ENCODE measurements at regions not wholly inside any gene's neighbourhood (a gene's known extent, or its start where the extent isn't known, plus 50 kb on each side); places are given as distances from the start of the nearest gene placed in this dataset.

DNA sequence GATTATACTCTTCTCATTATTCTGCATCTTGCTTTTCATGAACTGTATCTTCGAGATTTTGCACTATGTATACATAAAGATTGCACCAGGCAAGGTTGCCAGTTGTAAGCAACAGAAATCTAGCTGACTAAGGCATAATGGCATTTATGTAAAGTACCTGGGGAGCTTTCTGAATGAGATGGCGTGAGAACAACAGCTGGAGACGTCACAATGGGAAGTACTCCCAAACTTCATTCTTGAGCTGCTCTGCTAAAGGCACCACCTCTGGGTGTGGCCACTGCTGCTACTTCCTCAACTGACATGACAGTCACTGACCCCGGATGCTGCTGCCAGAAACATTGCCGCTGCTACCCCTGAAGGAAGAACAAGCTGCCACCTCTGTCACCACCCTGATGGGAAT lies 220.7 kb downstream of the NOVA1 start:
- Histone ChIP-seq H3K4me1 (ENCODE audit: control insufficient read depth, insufficient read depth, low read length) (no peaks in the 10 kb centered on the region), H3K4me3 (ENCODE audit: low read depth, low read length) (no peak overlapping the region), H3K36me3 (ENCODE audit: control insufficient read depth, insufficient read depth, low read length) (no peaks in the 10 kb centered on the region), H3K27me3 (ENCODE audit: control insufficient read depth, insufficient read depth, low read length) (no peaks in the 10 kb centered on the region), H3K9me3 (ENCODE audit: control insufficient read depth, insufficient read depth, low read length) (no peaks in the 10 kb centered on the region), H3K27ac (ENCODE audit: low read depth, low read length) (no peak overlapping the region)
- DNase-seq (ENCODE audit: low read depth in 4 of 6, low spot score in 6 of 6): no peak
- 64% methylated on average over 4 of the region's 5 CpGs for WGBS (ENCODE audit: insufficient coverage)

DNA sequence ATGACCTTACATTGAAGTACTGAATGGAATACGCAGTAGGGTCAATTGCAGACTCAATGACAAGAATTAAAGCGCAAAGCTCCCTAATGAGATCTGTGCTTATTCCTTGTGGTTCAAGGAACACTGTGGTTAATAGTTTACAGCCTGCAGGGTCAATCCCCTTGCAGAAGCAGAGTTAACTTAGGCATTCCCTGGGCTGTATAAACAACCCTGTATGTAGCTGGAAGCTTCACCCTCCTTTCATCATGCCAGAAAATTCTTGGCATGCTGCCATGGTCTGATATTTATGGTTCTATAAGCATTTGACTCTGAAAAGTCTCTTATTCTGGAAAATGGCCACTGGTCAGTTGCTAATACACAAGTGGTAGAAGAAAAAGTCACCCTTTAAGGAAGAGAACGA lies 227.7 kb downstream of the NOVA1 start:
- Histone ChIP-seq H3K27ac (ENCODE audit: low read depth, low read length) (peak overlapping the region; percentile 16), H3K4me1 (ENCODE audit: control insufficient read depth, insufficient read depth, low read length) (no peaks in the 10 kb centered on the region), H3K4me3 (ENCODE audit: low read depth, low read length) (no peak overlapping the region), H3K9me3 (ENCODE audit: control insufficient read depth, insufficient read depth, low read length) (no peaks in the 10 kb centered on the region), H3K27me3 (ENCODE audit: control insufficient read depth, insufficient read depth, low read length) (no peaks in the 10 kb centered on the region), H3K36me3 (ENCODE audit: control insufficient read depth, insufficient read depth, low read length) (no peaks in the 10 kb centered on the region)
- peak in 4 of 6 donors; percentile 22 to 71 (median 50) for DNase-seq (ENCODE audit: low read depth in 4 of 6, low spot score in 6 of 6)
- WGBS (ENCODE audit: insufficient coverage): no CpG with 5 or more reads among the region's 3 CpGs

DNA sequence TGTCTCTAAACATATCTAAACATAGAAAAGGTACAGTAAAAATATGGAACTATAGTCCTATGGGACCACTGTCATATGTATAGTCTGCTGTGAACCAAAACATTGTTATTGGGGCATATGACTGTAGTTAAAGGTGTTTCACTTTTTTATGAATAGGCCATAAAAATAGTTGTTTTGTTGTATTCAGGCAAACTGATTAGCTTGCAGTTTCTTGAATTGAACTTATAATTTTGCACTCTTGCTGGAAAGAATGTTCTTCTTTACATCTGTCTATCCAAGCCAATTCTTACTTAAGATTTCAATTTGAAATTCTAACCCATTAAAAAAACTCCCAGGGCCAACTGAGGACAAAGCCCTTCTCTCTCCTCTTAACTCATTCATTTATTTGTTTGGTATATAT lies 234.1 kb downstream of the NOVA1 start:
- Histone ChIP-seq H3K4me3 (ENCODE audit: low read depth, low read length) (no peak overlapping the region), H3K9me3 (ENCODE audit: control insufficient read depth, insufficient read depth, low read length) (no peaks in the 10 kb centered on the region), H3K27ac (ENCODE audit: low read depth, low read length) (no peak overlapping the region), H3K27me3 (ENCODE audit: control insufficient read depth, insufficient read depth, low read length) (no peaks in the 10 kb centered on the region), H3K36me3 (ENCODE audit: control insufficient read depth, insufficient read depth, low read length) (no peaks in the 10 kb centered on the region), H3K4me1 (ENCODE audit: control insufficient read depth, insufficient read depth, low read length) (no peaks in the 10 kb centered on the region)
- DNase-seq (ENCODE audit: low read depth in 4 of 6, low spot score in 6 of 6): no peak

DNA sequence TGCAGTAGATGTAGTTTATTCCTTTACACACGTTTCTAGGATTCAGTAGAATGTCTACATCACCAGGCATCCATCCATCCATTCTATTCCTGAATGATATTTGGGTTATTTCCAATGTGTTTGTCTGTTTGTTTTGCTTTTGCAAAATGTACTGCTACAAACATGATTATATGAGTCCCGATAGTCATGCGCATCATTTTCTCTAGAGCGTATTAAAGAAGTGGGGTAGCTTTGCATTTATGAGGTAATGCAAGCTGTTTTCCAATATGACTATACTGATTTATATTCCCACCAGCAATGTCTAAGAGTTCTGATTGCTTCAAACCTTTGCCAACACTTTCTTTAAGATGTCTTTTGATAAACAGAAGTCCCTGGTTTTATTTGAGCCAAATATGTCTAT lies 253.2 kb downstream of the NOVA1 start:
- no CpG with 5 or more reads among the region's 4 CpGs for WGBS (ENCODE audit: insufficient coverage)

DNA sequence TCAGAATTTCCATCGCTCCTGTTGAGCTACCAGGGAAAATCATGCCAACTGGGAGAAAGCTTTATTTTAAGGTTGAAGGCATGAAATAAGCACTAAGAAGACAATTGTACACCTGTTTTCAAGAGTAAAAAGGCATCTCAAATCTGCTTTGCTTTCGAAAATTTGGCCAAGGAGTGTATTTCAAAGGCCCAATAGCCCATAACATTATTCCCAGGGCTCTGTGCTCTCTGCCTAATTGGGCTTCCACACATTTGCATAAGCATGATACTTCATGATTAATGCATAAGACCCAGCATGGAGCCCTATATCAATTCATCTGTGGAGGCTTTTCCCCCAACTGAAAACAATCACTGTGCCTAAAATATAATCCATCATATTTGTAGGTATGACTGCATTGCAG lies 258.5 kb downstream of the NOVA1 start:
- H3K4me1 ChIP-seq (ENCODE audit: control insufficient read depth, insufficient read depth, low read length): no peaks in the 10 kb centered on the region
- peak overlapping the region; percentile 8 for H3K27ac ChIP-seq (ENCODE audit: low read depth, low read length)
- no peak overlapping the region for H3K4me3 ChIP-seq (ENCODE audit: low read depth, low read length)
- 27% methylated on average over 2 of the region's 2 CpGs for WGBS (ENCODE audit: insufficient coverage)
- no peaks in the 10 kb centered on the region for H3K36me3 ChIP-seq (ENCODE audit: control insufficient read depth, insufficient read depth, low read length)
- H3K9me3 ChIP-seq (ENCODE audit: control insufficient read depth, insufficient read depth, low read length): no peaks in the 10 kb centered on the region
- peak in 3 of 6 donors; percentile 14 to 90 (median 65) for DNase-seq (ENCODE audit: low read depth in 4 of 6, low spot score in 6 of 6)
- H3K27me3 ChIP-seq (ENCODE audit: control insufficient read depth, insufficient read depth, low read length): no peaks in the 10 kb centered on the region

More for the DNA sequence above, 253.2 kb downstream of the NOVA1 start:
- H3K27ac ChIP-seq (ENCODE audit: low read depth, low read length): no peak overlapping the region
- no peaks in the 10 kb centered on the region for H3K4me1 ChIP-seq (ENCODE audit: control insufficient read depth, insufficient read depth, low read length)
- no peaks in the 10 kb centered on the region for H3K36me3 ChIP-seq (ENCODE audit: control insufficient read depth, insufficient read depth, low read length)
- no peak overlapping the region for H3K4me3 ChIP-seq (ENCODE audit: low read depth, low read length)
- H3K9me3 ChIP-seq (ENCODE audit: control insufficient read depth, insufficient read depth, low read length): no peaks in the 10 kb centered on the region
- no peaks in the 10 kb centered on the region for H3K27me3 ChIP-seq (ENCODE audit: control insufficient read depth, insufficient read depth, low read length)
- peak in 2 of 6 donors; percentile 30 to 42 for DNase-seq (ENCODE audit: low read depth in 4 of 6, low spot score in 6 of 6)

DNA sequence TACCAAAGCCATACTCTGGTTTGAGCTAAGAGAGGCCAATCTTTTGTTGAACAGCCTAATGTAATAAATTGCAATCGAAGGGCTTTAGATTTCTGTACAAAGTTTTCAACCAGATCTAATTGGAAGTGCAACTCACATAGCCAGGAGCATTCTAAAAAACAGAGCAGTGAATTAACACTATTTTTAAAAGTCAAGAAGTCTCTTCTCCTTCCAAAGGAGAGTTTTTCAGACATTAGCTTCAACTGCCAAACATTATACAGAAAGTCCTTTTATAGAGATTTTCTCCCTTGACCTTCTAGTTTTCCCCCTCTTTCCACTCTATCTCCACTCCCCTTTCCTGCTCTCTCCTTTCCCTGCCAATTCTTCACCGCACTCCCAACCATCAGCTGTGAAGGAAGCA lies 259.6 kb downstream of the NOVA1 start:
- peak overlapping the region; percentile 8 for H3K27ac ChIP-seq (ENCODE audit: low read depth, low read length)
- no peaks in the 10 kb centered on the region for H3K27me3 ChIP-seq (ENCODE audit: control insufficient read depth, insufficient read depth, low read length)
- H3K4me3 ChIP-seq (ENCODE audit: low read depth, low read length): no peak overlapping the region
- no peaks in the 10 kb centered on the region for H3K36me3 ChIP-seq (ENCODE audit: control insufficient read depth, insufficient read depth, low read length)
- no peaks in the 10 kb centered on the region for H3K4me1 ChIP-seq (ENCODE audit: control insufficient read depth, insufficient read depth, low read length)
- WGBS (ENCODE audit: insufficient coverage): no CpG with 5 or more reads among the region's 2 CpGs
- no peaks in the 10 kb centered on the region for H3K9me3 ChIP-seq (ENCODE audit: control insufficient read depth, insufficient read depth, low read length)
- peak in 3 of 6 donors; percentile 25 to 61 (median 58) for DNase-seq (ENCODE audit: low read depth in 4 of 6, low spot score in 6 of 6)

DNA sequence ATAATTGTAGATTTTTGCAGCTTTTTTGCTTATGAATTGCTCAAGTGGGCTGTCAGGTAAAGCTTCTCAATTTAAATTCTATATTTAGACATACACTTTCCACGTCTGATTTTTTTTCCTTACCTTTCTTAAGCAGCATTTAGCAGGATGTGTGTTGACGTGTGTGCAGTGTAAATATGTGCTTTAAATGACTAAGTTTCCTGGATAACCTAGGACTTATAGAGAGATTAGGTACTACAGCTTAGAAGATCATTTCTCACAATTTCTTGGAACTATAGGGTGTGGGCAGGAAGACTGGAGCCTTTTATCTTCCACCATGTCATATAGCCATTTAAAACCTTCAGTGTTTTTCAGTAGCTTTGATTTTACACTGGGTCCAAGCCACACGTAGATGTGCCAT lies 263.5 kb downstream of the NOVA1 start:
- no peaks in the 10 kb centered on the region for H3K9me3 ChIP-seq (ENCODE audit: control insufficient read depth, insufficient read depth, low read length)
- no peaks in the 10 kb centered on the region for H3K4me1 ChIP-seq (ENCODE audit: control insufficient read depth, insufficient read depth, low read length)
- H3K4me3 ChIP-seq (ENCODE audit: low read depth, low read length): no peak overlapping the region
- no peaks in the 10 kb centered on the region for H3K27me3 ChIP-seq (ENCODE audit: control insufficient read depth, insufficient read depth, low read length)
- no peak for DNase-seq (ENCODE audit: low read depth in 4 of 6, low spot score in 6 of 6)
- H3K36me3 ChIP-seq (ENCODE audit: control insufficient read depth, insufficient read depth, low read length): no peaks in the 10 kb centered on the region
- no peak overlapping the region for H3K27ac ChIP-seq (ENCODE audit: low read depth, low read length)
- WGBS (ENCODE audit: insufficient coverage): no CpG with 5 or more reads among the region's 3 CpGs

DNA sequence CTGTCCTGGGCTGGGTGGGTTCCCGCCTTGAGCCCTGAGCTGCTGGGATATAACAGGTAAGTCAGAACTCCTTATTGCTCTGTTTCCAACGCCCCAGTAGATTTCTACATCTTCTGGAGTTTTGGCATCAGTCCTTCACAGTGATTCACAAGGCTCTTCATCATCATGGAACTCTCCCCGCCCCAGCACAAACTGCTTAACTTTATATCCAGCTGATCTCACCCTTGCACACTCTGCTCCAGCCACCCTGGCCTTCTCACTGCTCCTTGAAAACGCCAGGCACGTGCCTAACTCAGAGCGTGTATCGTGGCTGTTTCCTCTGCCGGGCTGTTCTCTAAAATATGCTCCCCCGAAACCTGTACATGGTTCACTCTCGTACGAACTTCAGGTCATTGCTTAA lies 264.9 kb downstream of the NOVA1 start:
- Histone ChIP-seq H3K27me3 (ENCODE audit: control insufficient read depth, insufficient read depth, low read length) (no peaks in the 10 kb centered on the region), H3K27ac (ENCODE audit: low read depth, low read length) (no peak overlapping the region), H3K9me3 (ENCODE audit: control insufficient read depth, insufficient read depth, low read length) (no peaks in the 10 kb centered on the region), H3K36me3 (ENCODE audit: control insufficient read depth, insufficient read depth, low read length) (no peaks in the 10 kb centered on the region), H3K4me1 (ENCODE audit: control insufficient read depth, insufficient read depth, low read length) (no peaks in the 10 kb centered on the region), H3K4me3 (ENCODE audit: low read depth, low read length) (no peak overlapping the region)
- 95% methylated on average over 10 of the region's 11 CpGs for WGBS (ENCODE audit: insufficient coverage)
- no peak for DNase-seq (ENCODE audit: low read depth in 4 of 6, low spot score in 6 of 6)

DNA sequence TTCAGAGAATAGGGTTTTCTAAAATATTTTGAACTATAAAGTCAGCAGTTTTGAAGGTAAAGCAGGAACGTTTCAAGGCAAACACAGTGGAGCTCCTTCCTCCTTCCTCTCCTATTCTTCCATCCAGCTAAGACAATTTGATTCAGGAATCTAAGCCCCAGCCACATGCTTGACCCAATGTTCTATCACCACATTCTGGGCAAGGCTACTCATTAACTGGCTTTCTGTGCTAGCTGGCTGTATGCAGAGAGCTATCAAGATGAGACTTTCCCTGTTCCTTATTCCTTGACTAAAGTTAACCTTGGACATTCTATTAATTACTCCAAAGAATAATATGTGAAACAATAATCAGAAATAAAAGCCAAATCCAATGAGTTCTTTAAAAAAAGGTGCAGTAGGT lies 266.9 kb downstream of the NOVA1 start:
- DNase-seq (ENCODE audit: low read depth in 4 of 6, low spot score in 6 of 6): no peak
- Histone ChIP-seq H3K27me3 (ENCODE audit: control insufficient read depth, insufficient read depth, low read length) (no peaks in the 10 kb centered on the region), H3K27ac (ENCODE audit: low read depth, low read length) (no peak overlapping the region), H3K9me3 (ENCODE audit: control insufficient read depth, insufficient read depth, low read length) (no peaks in the 10 kb centered on the region), H3K36me3 (ENCODE audit: control insufficient read depth, insufficient read depth, low read length) (no peaks in the 10 kb centered on the region), H3K4me1 (ENCODE audit: control insufficient read depth, insufficient read depth, low read length) (no peaks in the 10 kb centered on the region), H3K4me3 (ENCODE audit: low read depth, low read length) (no peak overlapping the region)
- no CpG with 5 or more reads among the region's 1 CpG for whole genome bisulfite sequencing (ENCODE audit: insufficient coverage)

DNA sequence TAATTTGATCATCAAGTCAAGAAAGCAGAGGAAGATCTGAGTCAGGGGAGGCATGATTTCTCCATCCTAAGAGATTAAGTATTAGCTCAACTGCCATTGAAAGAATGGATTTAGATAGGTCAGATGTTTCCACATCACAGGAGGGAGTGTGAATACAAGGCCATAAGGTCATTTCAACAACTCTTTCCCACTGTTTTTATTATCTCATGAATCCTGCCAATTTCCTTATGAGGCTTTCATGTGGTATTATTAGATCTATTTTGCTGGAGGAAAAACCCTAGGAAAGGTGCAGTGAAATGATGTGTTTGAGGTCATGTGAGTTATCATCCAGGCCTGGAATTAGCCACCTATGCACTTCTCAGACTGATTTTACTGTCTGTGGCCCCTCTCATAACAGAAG lies 269.0 kb downstream of the NOVA1 start:
- H3K27me3 ChIP-seq (ENCODE audit: control insufficient read depth, insufficient read depth, low read length): no peaks in the 10 kb centered on the region
- no peaks in the 10 kb centered on the region for H3K36me3 ChIP-seq (ENCODE audit: control insufficient read depth, insufficient read depth, low read length)
- no peak overlapping the region for H3K27ac ChIP-seq (ENCODE audit: low read depth, low read length)
- no peaks in the 10 kb centered on the region for H3K9me3 ChIP-seq (ENCODE audit: control insufficient read depth, insufficient read depth, low read length)
- no peak overlapping the region for H3K4me3 ChIP-seq (ENCODE audit: low read depth, low read length)
- DNase-seq (ENCODE audit: low read depth in 4 of 6, low spot score in 6 of 6): peak in 1 of 6 donors; percentile 11
- no peaks in the 10 kb centered on the region for H3K4me1 ChIP-seq (ENCODE audit: control insufficient read depth, insufficient read depth, low read length)

Measured in spinal cord (tissue), 9 donors.